Thyroid gland (tissue), 4 donors: ENCODE measurements at regions not wholly inside any gene's neighbourhood (a gene's known extent, or its start where the extent isn't known, plus 50 kb on each side); places are given as distances from the start of the nearest gene placed in this dataset.

Source experiments
- DNase-seq, 2 donors: peaks; one replicate each; pipeline ENCODE4 v3.0.0-alpha.2; 2019
- H3K27ac ChIP-seq, 3 donors: fragments of 200-600 bp; sonication (generic); 1 replicate in 2 of 3; 2 replicates in 1 of 3; pipeline ENCODE4 v1.5.1; 2016 to 2019; ENCODE audit warnings: mild to moderate bottlenecking in 1 of 3, moderate library complexity in 1 of 3
- H3K27me3 ChIP-seq: fragments of 200-600 bp; sonication (generic); one replicate; pipeline ENCODE4 v1.5.1; 2019
- H3K36me3 ChIP-seq, 2 donors: fragments of 200-600 bp; sonication (generic); one replicate each; pipeline ENCODE4 v1.5.1; 2016 to 2019
- H3K4me1 ChIP-seq, 2 donors: fragments of 200-600 bp; sonication (generic); one replicate each; pipeline ENCODE4 v1.5.1; 2017 to 2019
- H3K4me3 ChIP-seq, 3 donors: fragments of 200-600 bp; sonication (generic); replicated peaks in 1 of 3; 1 replicate in 2 of 3; 2 replicates in 1 of 3; pipeline ENCODE4 v1.5.1; 2016; ENCODE audit warnings: mild to moderate bottlenecking in 1 of 3
- H3K9me3 ChIP-seq: fragments of 200-600 bp; sonication (generic); one replicate; pipeline ENCODE4 v1.5.1; 2017
- CTCF ChIP-seq, 6 experiments: fragments of 200-600 bp in 3 of 6; fragments of 450-650 bp in 3 of 6; sonication (generic) in 3 of 6; IDR thresholded peaks; one replicate each; pipeline ENCODE4 v1.5.1; 2016 to 2019; ENCODE audit warnings: antibody characterized with exemption in 6 of 6, mild to moderate bottlenecking in 2 of 6, inconsistent platforms in 1 of 6, moderate library complexity in 1 of 6
- POLR2A ChIP-seq, 2 donors: fragments of 450-650 bp; IDR thresholded peaks; one replicate each; pipeline ENCODE4 v1.6.1; 2017; ENCODE audit warnings: antibody characterized with exemption in 2 of 2, mild to moderate bottlenecking in 2 of 2, moderate library complexity in 1 of 2
- WGBS, 2 donors: methylation state at CpG; one replicate each; pipeline ENCODE4 v1.1.5; 2017; 5-methylcytosine and 5-hydroxymethylcytosine counted together
- intact Hi-C: fragments of 100-400 bp; cut with DNase I; formaldehyde crosslinking; loops from one replicate; pipeline ENCODE4 v1.15.1; 2023

- Histone ChIP-seq H3K27me3 (no peaks in the 10 kb centered on the region), H3K4me3 (no peak overlapping the region), H3K36me3 (no peaks in the 10 kb centered on the region), H3K4me1 (peaks cover 11% of the 10 kb centered on the region in 2 donors), H3K27ac (no peak overlapping the region), H3K9me3 (no peaks in the 10 kb centered on the region)
- peak in 1 of 2 donors; percentile 7 for DNase-seq
- TF ChIP-seq POLR2A (IDR thresholded peaks at IDR 0.05) (no peak), CTCF (IDR thresholded peaks at IDR 0.05) (peak in 1 of 6 experiments; percentile 25)
- intact Hi-C loops = no loop called here
- 42 to 44% methylated on average over 6 of the region's 6 CpGs for WGBS, 2 donors
These were observed 182.4 kb upstream of the MCHR2 start for GRCh38 chr6:100176311-100176950.

- Histone ChIP-seq H3K36me3 (no peaks in the 10 kb centered on the region), H3K27ac (no peak overlapping the region), H3K27me3 (no peaks in the 10 kb centered on the region), H3K4me1 (peaks cover 11% of the 10 kb centered on the region in 2 donors), H3K4me3 (no peak overlapping the region), H3K9me3 (no peaks in the 10 kb centered on the region)
- TF ChIP-seq POLR2A (IDR thresholded peaks at IDR 0.05) (no peak), CTCF (IDR thresholded peaks at IDR 0.05) (no peak)
- DNase-seq = no peak
- 13 to 14% methylated on average over 1 of the region's 1 CpG for WGBS, 2 donors
- intact Hi-C loops = no loop called here
These were observed 181.8 kb upstream of the MCHR2 start for GRCh38 chr6:100175814-100176310.

DNA sequence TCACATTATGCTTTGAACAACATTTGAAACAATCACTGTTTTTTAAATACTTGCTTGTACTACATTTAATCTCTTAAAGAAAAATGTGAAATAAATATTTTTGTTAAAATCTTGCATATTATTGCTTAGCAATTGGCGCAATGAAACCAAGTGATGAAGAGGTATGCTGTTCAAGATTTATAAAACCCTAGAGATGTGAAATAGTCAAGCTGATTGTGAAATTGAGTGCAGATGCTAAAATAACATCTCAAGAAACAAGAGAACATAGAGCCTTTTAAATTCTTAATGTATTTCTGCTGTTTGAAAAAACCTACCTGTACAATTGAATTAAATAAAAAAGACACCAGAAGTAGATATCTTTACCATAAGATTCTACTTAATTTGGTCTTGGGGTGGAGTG is 179.2 kb upstream of the MCHR2 start:
- no peak overlapping the region for H3K27ac ChIP-seq
- H3K36me3 ChIP-seq = no peaks in the 10 kb centered on the region
- no peak for TF ChIP-seq POLR2A (IDR thresholded peaks at IDR 0.05)
- no peak for TF ChIP-seq CTCF (IDR thresholded peaks at IDR 0.05)
- no peak for DNase-seq
- H3K27me3 ChIP-seq = no peaks in the 10 kb centered on the region
- peaks cover 11% of the 10 kb centered on the region in 2 donors for H3K4me1 ChIP-seq
- H3K9me3 ChIP-seq = no peaks in the 10 kb centered on the region
- WGBS, 2 donors = 82 to 83% methylated on average over 1 of the region's 1 CpG
- intact Hi-C loops = no loop called here
- no peak overlapping the region for H3K4me3 ChIP-seq

- Histone ChIP-seq H3K9me3 (no peaks in the 10 kb centered on the region), H3K4me3 (no peak overlapping the region), H3K4me1 (peaks cover 11% of the 10 kb centered on the region in 2 donors), H3K36me3 (no peaks in the 10 kb centered on the region), H3K27me3 (no peaks in the 10 kb centered on the region), H3K27ac (no peak overlapping the region)
- WGBS, 2 donors = 83 to 84% methylated on average over 3 of the region's 3 CpGs
- intact Hi-C loops = no loop called here
- no peak for DNase-seq
- TF ChIP-seq CTCF (IDR thresholded peaks at IDR 0.05) = no peak
- TF ChIP-seq POLR2A (IDR thresholded peaks at IDR 0.05) = no peak
These were observed 178.3 kb upstream of the MCHR2 start for GRCh38 chr6:100172322-100172713.

DNA sequence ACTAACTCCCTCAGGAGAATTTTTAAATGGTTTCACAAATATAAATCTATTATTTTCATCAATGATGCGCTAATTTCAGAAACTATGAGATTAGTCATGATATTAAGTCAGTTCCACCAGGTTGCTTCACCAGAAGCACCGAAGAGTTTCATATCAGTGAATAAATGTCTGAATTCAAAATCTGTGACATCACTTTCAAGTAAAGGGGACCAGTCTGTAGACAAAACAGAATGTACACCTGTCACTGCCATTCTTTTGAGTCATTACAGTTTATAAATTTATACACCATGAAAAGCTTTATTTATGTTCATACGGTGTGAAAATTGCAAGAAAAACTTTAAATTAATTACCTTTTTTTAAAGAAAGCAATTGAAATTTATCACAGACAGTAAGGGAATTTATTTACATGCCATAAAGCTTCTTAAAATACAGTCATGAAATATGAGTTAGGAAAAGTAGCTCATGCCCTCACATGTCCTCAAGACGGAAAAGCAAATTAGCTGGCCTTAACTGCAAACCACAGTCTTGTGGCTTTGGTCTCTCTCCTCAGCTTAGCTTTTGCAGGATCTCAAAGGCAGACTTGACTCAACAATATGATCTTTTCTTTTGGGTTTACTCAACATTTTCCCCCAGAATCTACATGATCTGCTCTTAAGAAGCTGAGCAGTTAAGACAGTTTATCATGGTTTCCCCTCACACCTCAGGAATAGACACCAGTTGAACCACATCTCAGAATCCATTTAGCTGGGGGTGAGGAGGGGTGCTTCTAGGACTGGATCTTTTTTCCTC is 177.7 kb upstream of the MCHR2 start:
- no peaks in the 10 kb centered on the region for H3K27me3 ChIP-seq
- no peak overlapping the region for H3K4me3 ChIP-seq
- intact Hi-C loops = no loop called here
- WGBS, 2 donors = 80 to 81% methylated on average over 4 of the region's 4 CpGs
- H3K4me1 ChIP-seq = peaks cover 11% of the 10 kb centered on the region in 2 donors
- H3K36me3 ChIP-seq = no peaks in the 10 kb centered on the region
- H3K27ac ChIP-seq = no peak overlapping the region
- TF ChIP-seq POLR2A (IDR thresholded peaks at IDR 0.05) (no peak), CTCF (IDR thresholded peaks at IDR 0.05) (no peak)
- no peaks in the 10 kb centered on the region for H3K9me3 ChIP-seq
- no peak for DNase-seq
